GM23248 (cell line): ENCODE measurements at regions not wholly inside any gene's neighbourhood (a gene's known extent, or its start where the extent isn't known, plus 50 kb on each side); places are given as distances from the start of the nearest gene placed in this dataset.

Experiments used
- EZH2 ChIP-seq: fragments of 200-600 bp; sonication (generic); IDR thresholded peaks from 2 replicates; pipeline ENCODE4 v1.6.1; 2018; ENCODE audit warnings: antibody characterized with exemption, mild to moderate bottlenecking; ENCODE audit not compliant: insufficient read depth, poor library complexity, severe bottlenecking
- EZH2phosphoT487 ChIP-seq: fragments of 200-600 bp; sonication (generic); IDR thresholded peaks from 2 replicates; pipeline ENCODE4 v1.6.1; 2018; ENCODE audit warnings: antibody characterized with exemption, moderate library complexity, mild to moderate bottlenecking, low read depth; ENCODE audit not compliant: insufficient read depth

GRCh38 chr10:117830787-117831212 is 215.9 kb downstream of the RAB11FIP2 start:
- TF ChIP-seq EZH2, result no peak
- no peak for TF ChIP-seq EZH2phosphoT487
